ENCODE measurements at regions not wholly inside any gene's neighbourhood (a gene's known extent, or its start where the extent isn't known, plus 50 kb on each side); places are given as distances from the start of the nearest gene placed in this dataset.

- TF ChIP-seq EZH2 (IDR thresholded peaks at IDR 0.05; ENCODE audit: low read length) (no peak), CTCF (optimal IDR thresholded peaks at IDR 0.05 in 1 of 3, IDR thresholded peaks at IDR 0.05 in 1 of 3, conservative IDR thresholded peaks at IDR 0.05 in 1 of 3; ENCODE audit: extremely low read depth in 1 of 3, insufficient read depth in 2 of 3, low read length in 3 of 3) (no peak)
Observed at GRCh38 chr13:47638627-47639026, 362.4 kb downstream of the SUCLA2 start.
